KMS-11 (cell line): ENCODE measurements at regions not wholly inside any gene's neighbourhood (a gene's known extent, or its start where the extent isn't known, plus 50 kb on each side); places are given as distances from the start of the nearest gene placed in this dataset.

Experiments
- H2AFZ ChIP-seq: fragments of 200-600 bp; sonication (generic); 2 replicates; pipeline ENCODE4 v1.6.1; 2016; ENCODE audit warnings: antibody characterized with exemption, mixed run types, low read depth
- H3K27ac ChIP-seq: fragments of 200-600 bp; sonication (generic); 2 replicates; pipeline ENCODE4 v1.6.1; 2016; ENCODE audit warnings: mild to moderate bottlenecking, mixed run types
- H3K27me3 ChIP-seq: fragments of 200-600 bp; sonication (generic); 2 replicates; pipeline ENCODE4 v1.6.1; 2017; ENCODE audit warnings: mild to moderate bottlenecking, low read depth, mixed run types, moderate library complexity; ENCODE audit not compliant: insufficient read depth
- H3K36me3 ChIP-seq: fragments of 200-600 bp; sonication (generic); 2 replicates; pipeline ENCODE4 v1.6.1; 2017; ENCODE audit warnings: mild to moderate bottlenecking, mixed run types; ENCODE audit not compliant: insufficient read depth
- H3K4me1 ChIP-seq: fragments of 200-600 bp; sonication (generic); 2 replicates; pipeline ENCODE4 v1.6.1; 2016; ENCODE audit warnings: mild to moderate bottlenecking, low read depth, mixed run types; ENCODE audit not compliant: poor library complexity, severe bottlenecking
- H3K4me2 ChIP-seq: fragments of 200-600 bp; sonication (generic); 2 replicates; pipeline ENCODE4 v1.7.0; 2016; ENCODE audit warnings: mild to moderate bottlenecking, mixed run types
- H3K4me3 ChIP-seq: fragments of 200-600 bp; sonication (generic); IDR thresholded peaks from 2 replicates; pipeline ENCODE4 v1.6.1; 2017; ENCODE audit warnings: low read depth, low read length, mixed read lengths; ENCODE audit not compliant: insufficient read depth
- H3K79me2 ChIP-seq: fragments of 200-600 bp; sonication (generic); 2 replicates; pipeline ENCODE4 v1.6.1; 2016; ENCODE audit warnings: low read depth, mixed run types; ENCODE audit not compliant: insufficient read depth
- H3K9ac ChIP-seq: fragments of 200-600 bp; sonication (generic); 2 replicates; pipeline ENCODE4 v1.6.1; 2016; ENCODE audit warnings: mild to moderate bottlenecking, mixed run types
- H4K20me1 ChIP-seq: fragments of 200-600 bp; sonication (generic); 2 replicates; pipeline ENCODE4 v1.6.1; 2016; ENCODE audit warnings: mild to moderate bottlenecking, mixed run types; ENCODE audit not compliant: insufficient read depth
- TF ChIP-seq, protein P1 (sequence below): fragments of 200-600 bp; sonication (generic); conservative IDR thresholded peaks from 2 replicates; pipeline ENCODE4 v1.6.1; 2017; ENCODE audit warnings: low read depth, mild to moderate bottlenecking, antibody characterized with exemption, low read length, moderate library complexity, mixed read lengths

DNA sequence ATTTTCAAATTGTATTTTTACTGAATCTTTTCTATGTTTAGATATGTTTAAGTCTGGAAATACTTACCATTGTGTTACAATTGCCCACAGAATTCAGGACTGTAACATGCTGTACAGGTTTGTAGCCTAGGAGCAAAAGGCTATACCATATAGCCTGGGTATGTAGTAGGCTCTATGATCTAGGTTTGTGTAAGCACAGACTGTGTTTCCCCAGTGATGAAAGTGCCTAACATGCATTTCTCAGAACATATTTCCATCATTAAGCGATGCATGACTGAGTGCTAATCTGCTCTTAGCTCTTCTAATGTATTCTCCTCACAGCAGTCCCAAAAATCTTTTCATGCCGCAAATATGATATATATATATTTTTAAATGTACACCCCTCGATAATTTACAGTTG is 166.7 kb upstream of the PPP2R2B start:
- H3K4me2 ChIP-seq = no peak overlapping the region
- TF ChIP-seq, protein P1, sequence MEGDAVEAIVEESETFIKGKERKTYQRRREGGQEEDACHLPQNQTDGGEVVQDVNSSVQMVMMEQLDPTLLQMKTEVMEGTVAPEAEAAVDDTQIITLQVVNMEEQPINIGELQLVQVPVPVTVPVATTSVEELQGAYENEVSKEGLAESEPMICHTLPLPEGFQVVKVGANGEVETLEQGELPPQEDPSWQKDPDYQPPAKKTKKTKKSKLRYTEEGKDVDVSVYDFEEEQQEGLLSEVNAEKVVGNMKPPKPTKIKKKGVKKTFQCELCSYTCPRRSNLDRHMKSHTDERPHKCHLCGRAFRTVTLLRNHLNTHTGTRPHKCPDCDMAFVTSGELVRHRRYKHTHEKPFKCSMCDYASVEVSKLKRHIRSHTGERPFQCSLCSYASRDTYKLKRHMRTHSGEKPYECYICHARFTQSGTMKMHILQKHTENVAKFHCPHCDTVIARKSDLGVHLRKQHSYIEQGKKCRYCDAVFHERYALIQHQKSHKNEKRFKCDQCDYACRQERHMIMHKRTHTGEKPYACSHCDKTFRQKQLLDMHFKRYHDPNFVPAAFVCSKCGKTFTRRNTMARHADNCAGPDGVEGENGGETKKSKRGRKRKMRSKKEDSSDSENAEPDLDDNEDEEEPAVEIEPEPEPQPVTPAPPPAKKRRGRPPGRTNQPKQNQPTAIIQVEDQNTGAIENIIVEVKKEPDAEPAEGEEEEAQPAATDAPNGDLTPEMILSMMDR = no peak
- no peaks in the 10 kb centered on the region for H4K20me1 ChIP-seq
- H3K79me2 ChIP-seq = no peaks in the 10 kb centered on the region
- no peak overlapping the region for H3K27ac ChIP-seq
- no peak overlapping the region for H2AFZ ChIP-seq
- H3K4me3 ChIP-seq = no peak overlapping the region
- H3K27me3 ChIP-seq = no peaks in the 10 kb centered on the region
- no peaks in the 10 kb centered on the region for H3K36me3 ChIP-seq
- no peaks in the 10 kb centered on the region for H3K4me1 ChIP-seq
- no peak overlapping the region for H3K9ac ChIP-seq

DNA sequence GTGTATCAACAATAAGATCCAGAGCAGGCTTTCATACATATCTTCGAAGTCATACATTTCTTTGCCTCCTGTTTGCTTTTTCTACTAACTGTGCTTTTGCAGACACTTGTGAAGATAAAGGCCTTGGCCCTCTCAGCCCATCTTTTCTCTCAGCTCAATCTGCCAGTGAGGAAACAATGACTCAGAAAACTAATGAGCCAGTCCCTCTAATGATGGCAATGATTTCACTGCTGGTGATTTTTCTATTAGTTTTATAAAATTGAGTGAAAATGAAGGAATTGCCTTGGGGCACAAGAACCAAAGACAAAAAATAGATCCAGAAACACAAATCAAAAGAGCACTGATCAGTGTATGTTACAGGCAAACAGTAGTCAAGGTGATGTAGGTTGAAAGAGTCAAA is 167.7 kb upstream of the PPP2R2B start:
- H3K4me2 ChIP-seq = no peak overlapping the region
- no peaks in the 10 kb centered on the region for H3K27me3 ChIP-seq

DNA sequence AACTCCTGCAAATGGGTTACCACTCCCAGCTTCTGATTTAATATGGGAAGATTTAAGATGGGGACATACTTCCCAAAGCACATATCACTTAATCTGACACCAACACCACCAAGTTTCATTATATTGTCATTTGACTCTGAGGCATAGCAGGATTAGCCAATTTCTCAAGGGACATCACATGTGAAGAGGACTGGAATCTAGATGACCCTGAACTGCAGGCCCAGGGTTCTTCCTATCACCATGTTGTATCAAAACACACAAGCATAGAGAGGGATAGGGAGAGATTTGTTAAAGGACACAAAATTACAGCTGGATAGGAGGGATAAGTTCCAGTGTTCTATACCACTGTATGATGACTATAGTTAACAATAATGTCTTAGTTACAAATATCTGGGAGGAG is 168.3 kb upstream of the PPP2R2B start:
- no peaks in the 10 kb centered on the region for H3K36me3 ChIP-seq
- H3K4me2 ChIP-seq = no peak overlapping the region
- H3K4me1 ChIP-seq = no peaks in the 10 kb centered on the region
- no peak overlapping the region for H2AFZ ChIP-seq
- no peaks in the 10 kb centered on the region for H3K79me2 ChIP-seq
- no peaks in the 10 kb centered on the region for H4K20me1 ChIP-seq
- H3K27ac ChIP-seq = no peak overlapping the region
- H3K9ac ChIP-seq = no peak overlapping the region
- no peaks in the 10 kb centered on the region for H3K27me3 ChIP-seq
- no peak overlapping the region for H3K4me3 ChIP-seq
- TF ChIP-seq, protein P1 = no peak

More for the DNA sequence above, 167.7 kb upstream of the PPP2R2B start:
- Histone ChIP-seq H4K20me1 (no peaks in the 10 kb centered on the region), H3K27ac (no peak overlapping the region), H2AFZ (no peak overlapping the region), H3K79me2 (no peaks in the 10 kb centered on the region), H3K9ac (no peak overlapping the region), H3K4me3 (no peak overlapping the region), H3K4me1 (no peaks in the 10 kb centered on the region), H3K36me3 (no peaks in the 10 kb centered on the region)
- TF ChIP-seq, protein P1 = no peak

DNA sequence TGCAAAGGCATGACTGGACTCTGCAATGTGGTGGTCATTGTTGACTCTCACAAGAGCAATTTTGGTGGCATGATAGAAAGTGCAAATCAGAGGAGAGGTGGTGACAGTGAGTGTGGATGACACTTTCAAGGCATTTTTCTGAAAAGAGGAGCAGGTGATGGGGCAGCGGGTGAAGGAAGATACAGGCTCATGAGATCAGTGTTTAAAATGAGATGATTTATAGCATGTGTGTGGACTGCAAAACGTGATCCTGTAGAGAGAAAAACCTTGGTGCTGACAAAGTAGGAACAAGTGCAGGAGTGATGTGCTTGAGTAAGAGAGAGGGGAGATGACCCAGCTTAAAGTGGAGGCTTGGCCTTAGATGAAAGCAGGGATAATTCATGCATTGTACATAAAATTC is 171.2 kb upstream of the PPP2R2B start:
- Histone ChIP-seq H3K9ac (no peak overlapping the region), H4K20me1 (no peaks in the 10 kb centered on the region), H3K4me2 (no peak overlapping the region), H3K4me3 (no peak overlapping the region), H3K79me2 (no peaks in the 10 kb centered on the region), H3K36me3 (no peaks in the 10 kb centered on the region), H3K27ac (no peak overlapping the region), H3K27me3 (no peaks in the 10 kb centered on the region), H2AFZ (no peak overlapping the region), H3K4me1 (no peaks in the 10 kb centered on the region)
- TF ChIP-seq, protein P1 = no peak

DNA sequence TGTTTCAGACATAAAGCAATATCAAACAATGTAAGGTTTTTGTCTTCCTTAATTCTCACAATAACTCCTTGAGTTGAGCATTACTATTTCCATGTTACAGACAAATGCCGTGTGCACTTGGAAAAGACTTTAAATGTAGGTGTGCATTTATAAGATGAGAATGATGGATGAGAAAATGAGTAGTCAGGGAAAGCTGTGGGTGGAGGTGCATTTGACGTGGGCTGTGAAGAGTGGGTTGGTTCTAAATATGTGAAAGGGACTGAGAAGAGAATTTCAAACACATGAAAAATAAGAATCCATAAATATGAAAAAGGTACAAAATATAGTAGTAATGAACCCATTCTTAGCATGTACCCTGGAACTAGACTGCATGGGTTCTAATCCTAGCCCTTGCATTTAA is 171.6 kb upstream of the PPP2R2B start:
- no peak overlapping the region for H3K4me3 ChIP-seq
- TF ChIP-seq, protein P1 = no peak
- H2AFZ ChIP-seq = no peak overlapping the region
- H3K27me3 ChIP-seq = no peaks in the 10 kb centered on the region
- H3K36me3 ChIP-seq = no peaks in the 10 kb centered on the region
- H3K9ac ChIP-seq = no peak overlapping the region
- no peak overlapping the region for H3K27ac ChIP-seq
- H3K4me2 ChIP-seq = no peak overlapping the region
- no peaks in the 10 kb centered on the region for H3K79me2 ChIP-seq
- H3K4me1 ChIP-seq = no peaks in the 10 kb centered on the region
- no peaks in the 10 kb centered on the region for H4K20me1 ChIP-seq
